Smooth muscle cell (in vitro differentiated cells): ENCODE measurements at regions not wholly inside any gene's neighbourhood (a gene's known extent, or its start where the extent isn't known, plus 50 kb on each side); places are given as distances from the start of the nearest gene placed in this dataset.
A peak's percentile ranks its signal among the peaks of the same experiment; 100 is the strongest.

Experiments used
- DNase-seq: peaks from one replicate; lab custom pipeline; 2025; ENCODE audit not compliant: unreplicated experiment; lab: John Stamatoyannopoulos, UW
- H2AFZ ChIP-seq: fragments of 200-600 bp; sonication (generic); 2 replicates; pipeline ENCODE4 v1.6.0; 2016; ENCODE audit warnings: antibody characterized with exemption, low read depth, mild to moderate bottlenecking
- H3F3A ChIP-seq: fragments of 200-600 bp; sonication (generic); 2 replicates; pipeline ENCODE4 v1.6.0; 2017; ENCODE audit warnings: antibody characterized with exemption, low read depth
- H3K27ac ChIP-seq: fragments of 200-600 bp; sonication (generic); 2 replicates; pipeline ENCODE4 v1.5.1; 2016; ENCODE audit warnings: low read depth, mild to moderate bottlenecking
- H3K27me3 ChIP-seq: fragments of 200-600 bp; sonication (generic); 2 replicates; pipeline ENCODE4 v1.6.1; 2016; ENCODE audit warnings: low read depth, mild to moderate bottlenecking
- H3K36me3 ChIP-seq: fragments of 200-600 bp; sonication (generic); 2 replicates; pipeline ENCODE4 v1.5.1; 2016; ENCODE audit warnings: low read depth
- H3K4me1 ChIP-seq: fragments of 200-600 bp; sonication (generic); 2 replicates; pipeline ENCODE4 v1.5.1; 2016; ENCODE audit warnings: low read depth
- H3K4me2 ChIP-seq: fragments of 200-600 bp; sonication (generic); 2 replicates; pipeline ENCODE4 v1.6.0; 2016; ENCODE audit warnings: mild to moderate bottlenecking
- H3K4me3 ChIP-seq: fragments of 200-600 bp; sonication (generic); 2 replicates; pipeline ENCODE4 v1.5.1; 2016; ENCODE audit warnings: mild to moderate bottlenecking
- H3K79me2 ChIP-seq: fragments of 200-600 bp; sonication (generic); 2 replicates; pipeline ENCODE4 v1.6.0; 2016; ENCODE audit warnings: low read depth, mild to moderate bottlenecking
- H3K9ac ChIP-seq: fragments of 200-600 bp; sonication (generic); 2 replicates; pipeline ENCODE4 v1.6.0; 2016; ENCODE audit warnings: low read depth
- H3K9me3 ChIP-seq: fragments of 200-600 bp; sonication (generic); replicated peaks from 2 replicates; pipeline ENCODE4 v1.5.1; 2016; ENCODE audit warnings: low read depth
- H4K20me1 ChIP-seq: fragments of 200-600 bp; sonication (generic); 2 replicates; pipeline ENCODE4 v1.6.0; 2016; ENCODE audit warnings: low read depth
- WGBS: methylation state at CpG from one replicate; pipeline ENCODE4 v1.1.7; 2016; ENCODE audit warnings: low lambda C conversion rate; 5-methylcytosine and 5-hydroxymethylcytosine counted together
- TF ChIP-seq, protein P1 (sequence below): fragments of 200-600 bp; sonication (generic); IDR thresholded peaks from 2 replicates; pipeline ENCODE4 v1.5.1; 2017; ENCODE audit warnings: borderline replicate concordance, mild to moderate bottlenecking, antibody characterized with exemption; ENCODE audit not compliant: insufficient read depth, poor library complexity, severe bottlenecking

DNA sequence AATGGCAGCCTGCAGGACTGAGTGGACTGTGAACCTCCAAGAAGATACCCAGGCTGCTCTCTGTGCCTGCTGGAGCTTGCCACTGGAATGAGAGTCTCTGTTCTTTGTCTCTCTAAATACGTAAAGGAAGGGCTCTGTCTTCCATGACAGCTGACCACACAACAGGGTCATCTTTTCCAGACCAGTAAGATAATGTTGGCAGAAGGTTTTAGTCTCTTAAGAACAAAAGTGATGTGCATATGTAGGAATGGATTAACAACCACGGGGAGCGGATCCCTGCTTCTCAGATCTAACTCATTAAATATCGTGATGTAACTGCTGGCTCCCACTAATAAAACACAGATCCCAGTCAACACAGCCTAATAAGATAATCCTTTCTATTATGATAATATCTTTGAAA, 67.5 kb downstream of the MAP10 start:
- Histone ChIP-seq H2AFZ (no peak overlapping the region), H3K4me2 (peak overlapping the region; percentile 45), H3F3A (peaks cover 6% of the 10 kb centered on the region), H3K36me3 (no peaks in the 10 kb centered on the region), H3K9ac (no peak overlapping the region), H3K4me1 (peaks cover 6% of the 10 kb centered on the region), H3K4me3 (no peak overlapping the region), H3K79me2 (no peaks in the 10 kb centered on the region), H4K20me1 (no peaks in the 10 kb centered on the region), H3K27me3 (no peaks in the 10 kb centered on the region), H3K27ac (peak overlapping the region; percentile 13), H3K9me3 (no peaks in the 10 kb centered on the region)
- WGBS: 7% methylated on average over 4 of the region's 4 CpGs
- TF ChIP-seq, protein P1, sequence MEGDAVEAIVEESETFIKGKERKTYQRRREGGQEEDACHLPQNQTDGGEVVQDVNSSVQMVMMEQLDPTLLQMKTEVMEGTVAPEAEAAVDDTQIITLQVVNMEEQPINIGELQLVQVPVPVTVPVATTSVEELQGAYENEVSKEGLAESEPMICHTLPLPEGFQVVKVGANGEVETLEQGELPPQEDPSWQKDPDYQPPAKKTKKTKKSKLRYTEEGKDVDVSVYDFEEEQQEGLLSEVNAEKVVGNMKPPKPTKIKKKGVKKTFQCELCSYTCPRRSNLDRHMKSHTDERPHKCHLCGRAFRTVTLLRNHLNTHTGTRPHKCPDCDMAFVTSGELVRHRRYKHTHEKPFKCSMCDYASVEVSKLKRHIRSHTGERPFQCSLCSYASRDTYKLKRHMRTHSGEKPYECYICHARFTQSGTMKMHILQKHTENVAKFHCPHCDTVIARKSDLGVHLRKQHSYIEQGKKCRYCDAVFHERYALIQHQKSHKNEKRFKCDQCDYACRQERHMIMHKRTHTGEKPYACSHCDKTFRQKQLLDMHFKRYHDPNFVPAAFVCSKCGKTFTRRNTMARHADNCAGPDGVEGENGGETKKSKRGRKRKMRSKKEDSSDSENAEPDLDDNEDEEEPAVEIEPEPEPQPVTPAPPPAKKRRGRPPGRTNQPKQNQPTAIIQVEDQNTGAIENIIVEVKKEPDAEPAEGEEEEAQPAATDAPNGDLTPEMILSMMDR: no peak
- no peak for DNase-seq

DNA sequence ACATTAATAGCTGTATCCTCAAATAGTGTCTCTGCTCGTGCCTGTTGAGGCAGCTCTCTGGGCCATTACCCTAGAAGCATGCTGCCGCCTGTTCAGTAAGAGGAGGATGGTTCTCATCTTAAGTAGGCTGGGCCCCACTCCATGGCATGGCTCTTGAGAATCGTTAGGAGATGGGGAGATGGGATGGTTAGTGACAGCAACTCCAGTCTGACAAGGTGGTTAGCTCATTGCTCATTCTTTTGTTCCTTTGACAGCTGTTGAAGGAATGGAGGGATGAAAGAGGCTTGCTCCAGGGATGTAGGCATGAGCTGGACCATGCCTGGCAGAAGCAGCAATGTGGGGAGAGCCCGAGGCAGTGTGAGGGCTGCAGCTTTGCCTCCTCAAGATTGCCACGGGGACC, 68.2 kb downstream of the MAP10 start:
- Histone ChIP-seq H3K27me3 (no peaks in the 10 kb centered on the region), H3K4me1 (peaks cover 6% of the 10 kb centered on the region), H3K4me3 (no peak overlapping the region), H4K20me1 (no peaks in the 10 kb centered on the region), H3K27ac (no peak overlapping the region), H3K9ac (no peak overlapping the region), H3K9me3 (no peaks in the 10 kb centered on the region), H2AFZ (no peak overlapping the region), H3K36me3 (no peaks in the 10 kb centered on the region), H3K4me2 (peak overlapping the region; percentile 45), H3F3A (peaks cover 6% of the 10 kb centered on the region), H3K79me2 (no peaks in the 10 kb centered on the region)
- TF ChIP-seq, protein P1: no peak
- DNase-seq: no peak
- 53% methylated on average over 5 of the region's 5 CpGs for WGBS

DNA sequence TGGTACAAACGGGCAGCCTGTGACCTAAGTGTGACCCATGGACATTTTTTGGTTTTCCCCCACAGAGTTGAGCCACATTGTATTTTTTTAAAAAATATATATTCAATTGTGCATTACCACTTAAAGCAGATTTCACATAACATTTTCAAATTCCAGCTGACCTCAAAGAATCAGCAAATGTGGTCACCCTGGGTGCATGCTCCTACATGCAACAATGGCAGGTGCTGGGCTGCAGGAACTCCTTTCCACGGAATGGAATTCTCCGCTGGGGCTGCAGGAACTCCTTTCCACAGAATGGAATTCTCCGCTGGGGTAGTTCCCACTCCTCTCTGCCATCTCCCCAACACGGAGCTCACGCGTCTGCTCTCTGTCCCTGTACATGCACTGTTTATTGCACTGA, 68.7 kb downstream of the MAP10 start:
- no peaks in the 10 kb centered on the region for H3K79me2 ChIP-seq
- no peak overlapping the region for H3K9ac ChIP-seq
- no peaks in the 10 kb centered on the region for H3K9me3 ChIP-seq
- H3K4me3 ChIP-seq: no peak overlapping the region
- DNase-seq: no peak
- H3K27ac ChIP-seq: no peak overlapping the region
- H2AFZ ChIP-seq: no peak overlapping the region
- no peaks in the 10 kb centered on the region for H3K36me3 ChIP-seq
- H4K20me1 ChIP-seq: no peaks in the 10 kb centered on the region
- TF ChIP-seq, protein P1: no peak
- no peak overlapping the region for H3K4me2 ChIP-seq
- peaks cover 6% of the 10 kb centered on the region for H3F3A ChIP-seq
- H3K4me1 ChIP-seq: peaks cover 6% of the 10 kb centered on the region
- 86% methylated on average over 7 of the region's 7 CpGs for WGBS
- no peaks in the 10 kb centered on the region for H3K27me3 ChIP-seq

DNA sequence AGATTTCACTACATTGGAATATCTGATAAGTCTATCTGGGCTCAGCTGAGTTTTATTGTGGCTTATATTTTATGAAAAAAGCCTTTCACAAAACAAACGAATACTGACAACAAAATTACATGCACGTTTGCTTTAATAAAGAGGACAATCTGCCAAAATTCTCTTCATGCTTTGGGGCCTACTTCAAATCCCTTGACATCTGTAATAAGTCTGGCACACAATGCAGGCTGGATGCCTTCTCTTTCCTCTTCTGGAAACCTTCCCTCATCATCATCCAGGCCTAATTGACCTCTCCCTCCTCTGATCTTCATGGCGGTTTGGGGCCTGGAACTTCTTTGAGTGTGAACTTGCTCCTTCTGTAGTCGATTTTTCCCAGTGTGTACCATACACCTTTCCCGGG, 70.3 kb downstream of the MAP10 start:
- Histone ChIP-seq H3F3A (peaks cover 6% of the 10 kb centered on the region), H3K4me2 (no peak overlapping the region), H3K9ac (no peak overlapping the region), H3K9me3 (no peaks in the 10 kb centered on the region), H4K20me1 (no peaks in the 10 kb centered on the region), H3K36me3 (no peaks in the 10 kb centered on the region), H3K27me3 (no peaks in the 10 kb centered on the region), H3K27ac (no peak overlapping the region), H3K4me3 (no peak overlapping the region), H3K79me2 (no peaks in the 10 kb centered on the region), H2AFZ (no peak overlapping the region), H3K4me1 (peaks cover 6% of the 10 kb centered on the region)
- 92% methylated on average over 5 of the region's 5 CpGs for WGBS
- TF ChIP-seq, protein P1: no peak
- DNase-seq: no peak
